HEK293T (cell line): ENCODE measurements at regions not wholly inside any gene's neighbourhood (a gene's known extent, or its start where the extent isn't known, plus 50 kb on each side); places are given as distances from the start of the nearest gene placed in this dataset.

Experiments
- BHLHE40 ChIP-seq: fragments of 450-650 bp; IDR thresholded peaks from 2 replicates; pipeline ENCODE4 v1.6.1; 2016; ENCODE audit warnings: mild to moderate bottlenecking, moderate library complexity, borderline replicate concordance
- ELF4 ChIP-seq: fragments of 450-650 bp; IDR thresholded peaks from 2 replicates; pipeline ENCODE4 v1.6.1; 2017; ENCODE audit warnings: antibody characterized with exemption
- FOXK2 ChIP-seq: fragments of 450-650 bp; IDR thresholded peaks from 2 replicates; pipeline ENCODE4 v1.6.1; 2016; ENCODE audit warnings: mild to moderate bottlenecking
- FOXM1 ChIP-seq: fragments of 450-650 bp; IDR thresholded peaks from 2 replicates; pipeline ENCODE4 v1.6.1; 2017; ENCODE audit warnings: mild to moderate bottlenecking, borderline replicate concordance
- LEF1 ChIP-seq: fragments of 450-650 bp; IDR thresholded peaks from 2 replicates; pipeline ENCODE4 v1.6.1; 2017; ENCODE audit warnings: mild to moderate bottlenecking, borderline replicate concordance
- NFRKB ChIP-seq: fragments of 450-650 bp; IDR thresholded peaks from 2 replicates; pipeline ENCODE4 v1.6.1; 2016; ENCODE audit warnings: mild to moderate bottlenecking, moderate library complexity
- SP1 ChIP-seq: fragments of 450-650 bp; IDR thresholded peaks from 2 replicates; pipeline ENCODE4 v1.6.1; 2017
- ZNF384 ChIP-seq: fragments of 450-650 bp; IDR thresholded peaks from 2 replicates; pipeline ENCODE4 v1.6.1; 2016

GRCh38 chr12:58046271-58046670 is 104.9 kb downstream of the ATP23 start:
- TF ChIP-seq SP1 (no peak), FOXK2 (no peak), NFRKB (no peak), BHLHE40 (no peak), FOXM1 (no peak), ELF4 (no peak), ZNF384 (no peak), LEF1 (no peak)
